Endothelial cell (in vitro differentiated cells): ENCODE measurements at regions not wholly inside any gene's neighbourhood (a gene's known extent, or its start where the extent isn't known, plus 50 kb on each side); places are given as distances from the start of the nearest gene placed in this dataset.

Experiments used
- DNase-seq: peaks from one replicate; pipeline ENCODE4 v3.0.0; 2021; ENCODE audit warnings: low spot score
- H3K27ac Mint-ChIP-seq: one replicate; pipeline ENCODE4 v1.8.0; 2021; ENCODE audit warnings: mixed read lengths, inconsistent platforms; ENCODE audit not compliant: unreplicated experiment
- H3K27me3 Mint-ChIP-seq: one replicate; pipeline ENCODE4 v1.8.0; 2021; ENCODE audit warnings: mild to moderate bottlenecking, moderate library complexity, mixed read lengths, inconsistent platforms; ENCODE audit not compliant: unreplicated experiment
- H3K36me3 Mint-ChIP-seq: one replicate; pipeline ENCODE4 v1.8.0; 2021; ENCODE audit warnings: mild to moderate bottlenecking, low read depth, mixed read lengths, inconsistent platforms; ENCODE audit not compliant: unreplicated experiment
- H3K4me1 Mint-ChIP-seq: one replicate; pipeline ENCODE4 v1.8.0; 2021; ENCODE audit warnings: mild to moderate bottlenecking, mixed read lengths, inconsistent platforms; ENCODE audit not compliant: unreplicated experiment
- H3K4me3 Mint-ChIP-seq: one replicate; pipeline ENCODE4 v1.8.0; 2021; ENCODE audit warnings: mild to moderate bottlenecking, mixed read lengths, inconsistent platforms; ENCODE audit not compliant: unreplicated experiment
- H3K9me3 Mint-ChIP-seq: one replicate; pipeline ENCODE4 v1.8.0; 2021; ENCODE audit warnings: mixed read lengths, inconsistent platforms; ENCODE audit not compliant: unreplicated experiment
- CTCF ChIP-seq: fragments of 200-600 bp; sonication (generic); IDR thresholded peaks from one replicate; pipeline ENCODE4 v1.5.0; 2021; ENCODE audit warnings: antibody characterized with exemption; ENCODE audit not compliant: unreplicated experiment

- peaks cover 27% of the 10 kb centered on the region for H3K4me1 Mint-ChIP-seq
- no peak for TF ChIP-seq CTCF
Measured at GRCh38 chr4:123618606-123619005, 222.0 kb downstream of the SPRY1 start.

GRCh38 chr4:123619326-123619725 lies 222.7 kb downstream of the SPRY1 start:
- H3K9me3 Mint-ChIP-seq: no peaks in the 10 kb centered on the region
- no peak overlapping the region for H3K27ac Mint-ChIP-seq
- no peaks in the 10 kb centered on the region for H3K36me3 Mint-ChIP-seq
- DNase-seq: no peak
- H3K4me3 Mint-ChIP-seq: no peak overlapping the region
- peaks cover 4% of the 10 kb centered on the region for H3K27me3 Mint-ChIP-seq
- no peak for TF ChIP-seq CTCF
- peaks cover 27% of the 10 kb centered on the region for H3K4me1 Mint-ChIP-seq

More at GRCh38 chr4:123618606-123619005, 222.0 kb downstream of the SPRY1 start:
- DNase-seq: no peak
- no peaks in the 10 kb centered on the region for H3K9me3 Mint-ChIP-seq
- peaks cover 4% of the 10 kb centered on the region for H3K27me3 Mint-ChIP-seq
- H3K4me3 Mint-ChIP-seq: no peak overlapping the region
- no peak overlapping the region for H3K27ac Mint-ChIP-seq
- H3K36me3 Mint-ChIP-seq: no peaks in the 10 kb centered on the region

- no peaks in the 10 kb centered on the region for H3K36me3 Mint-ChIP-seq
- peaks cover 30% of the 10 kb centered on the region for H3K4me1 Mint-ChIP-seq
- DNase-seq: no peak
- no peak overlapping the region for H3K27ac Mint-ChIP-seq
- TF ChIP-seq CTCF: no peak
- no peak overlapping the region for H3K4me3 Mint-ChIP-seq
- H3K9me3 Mint-ChIP-seq: no peaks in the 10 kb centered on the region
- peaks cover 4% of the 10 kb centered on the region for H3K27me3 Mint-ChIP-seq
Measured at GRCh38 chr4:123619895-123620294, 223.3 kb downstream of the SPRY1 start.

GRCh38 chr4:123621072-123621705 lies 224.6 kb downstream of the SPRY1 start:
- Mint-ChIP-seq H3K27me3 (peaks cover 4% of the 10 kb centered on the region), H3K27ac (peak overlapping the region; percentile 52), H3K36me3 (no peaks in the 10 kb centered on the region), H3K4me1 (peaks cover 32% of the 10 kb centered on the region), H3K9me3 (no peaks in the 10 kb centered on the region), H3K4me3 (no peak overlapping the region)
- TF ChIP-seq CTCF: no peak
- DNase-seq: no peak

- H3K27ac Mint-ChIP-seq: no peak overlapping the region
- DNase-seq: no peak
Measured at GRCh38 chr4:123622572-123622971, 226.0 kb downstream of the SPRY1 start.

More at GRCh38 chr4:123622572-123622971, 226.0 kb downstream of the SPRY1 start:
- no peak overlapping the region for H3K4me3 Mint-ChIP-seq
- peak; percentile 15 for TF ChIP-seq CTCF
- peaks cover 20% of the 10 kb centered on the region for H3K4me1 Mint-ChIP-seq
- H3K9me3 Mint-ChIP-seq: no peaks in the 10 kb centered on the region
- no peaks in the 10 kb centered on the region for H3K27me3 Mint-ChIP-seq
- no peaks in the 10 kb centered on the region for H3K36me3 Mint-ChIP-seq
